LoVo (cell line): ENCODE measurements at regions not wholly inside any gene's neighbourhood (a gene's known extent, or its start where the extent isn't known, plus 50 kb on each side); places are given as distances from the start of the nearest gene placed in this dataset.
"Not testable (repeated sequence)": the region's sequence is repeated elsewhere in the genome, so short reads cannot be mapped to it uniquely, and the experiment has no call there.

Experiments
- DNase-seq: peaks from one replicate; pipeline ENCODE4 v3.0.0-alpha.2; 2016; ENCODE audit warnings: low spot score

DNA sequence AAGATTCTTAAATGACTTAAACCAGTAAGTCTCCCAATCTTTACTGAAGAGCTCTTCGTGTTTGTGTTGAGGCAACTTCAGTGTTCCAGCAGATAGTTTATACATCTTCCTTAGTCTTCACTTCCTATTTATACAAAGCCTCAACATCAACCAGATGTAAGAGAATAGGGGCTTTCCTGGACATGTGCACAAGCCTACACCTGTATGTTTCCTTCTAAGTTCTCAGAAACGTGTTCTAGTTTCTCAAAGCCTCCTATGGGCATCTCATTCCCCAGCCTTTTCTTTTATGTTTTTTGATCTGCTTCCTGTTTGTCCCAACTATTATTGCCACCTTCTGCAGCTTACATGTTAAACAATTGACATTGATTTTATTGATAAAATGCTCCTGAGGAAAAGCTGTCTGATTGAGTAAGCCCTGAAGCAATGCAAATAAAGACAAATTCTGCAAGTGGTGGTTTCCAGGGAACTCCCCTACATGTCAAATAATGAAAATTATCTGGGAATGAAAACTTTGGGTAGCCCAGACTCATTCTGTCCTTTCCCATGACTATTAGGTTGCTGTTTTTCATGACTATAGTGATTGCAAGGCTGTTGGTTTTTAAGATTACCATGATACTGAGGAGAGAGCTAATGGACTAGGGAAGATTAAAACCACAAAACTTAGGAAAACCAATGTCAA lies 663.3 kb upstream of the ACVR2A start:
- no peak for DNase-seq

DNA sequence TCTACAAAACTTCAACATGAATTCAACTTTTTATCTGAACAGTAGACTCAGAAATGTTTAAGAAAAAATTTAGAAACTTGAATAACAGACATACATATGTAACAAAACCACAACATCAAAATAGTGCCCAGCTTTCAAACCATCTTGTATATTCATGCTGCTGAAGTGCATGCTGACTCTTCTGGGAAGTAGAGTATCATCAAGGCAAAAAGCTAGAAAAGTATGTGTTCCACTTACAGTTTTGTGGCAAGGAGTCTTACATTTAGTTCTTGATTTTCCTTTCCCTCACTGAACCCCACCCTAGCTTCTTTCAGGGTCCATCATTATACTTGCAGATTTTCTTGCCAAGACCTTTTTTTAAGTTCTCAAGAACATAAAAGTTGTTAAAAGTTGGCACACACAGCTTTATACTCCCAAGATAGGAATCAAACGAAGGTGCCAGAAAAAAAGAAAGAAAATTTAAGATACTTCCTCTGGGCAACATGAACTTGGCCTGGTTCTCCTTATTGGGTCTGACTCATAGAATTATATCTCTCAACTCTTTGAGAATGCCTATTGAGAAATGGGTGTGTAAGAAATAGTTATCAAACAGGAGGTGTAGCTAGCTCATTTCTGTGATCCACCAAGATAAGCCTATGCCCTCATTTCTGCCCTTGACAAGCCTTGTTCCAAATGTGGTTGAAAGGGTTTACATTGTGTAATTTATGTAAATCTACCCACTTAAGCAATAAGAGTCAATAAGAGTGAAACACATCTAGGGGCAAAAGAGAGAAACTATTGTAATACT lies 667.6 kb upstream of the ACVR2A start:
- no peak for DNase-seq

GRCh38 chr2:147174824-147175254 lies 670.0 kb upstream of the ACVR2A start:
- no peak for DNase-seq

- no peak for DNase-seq
Measured at GRCh38 chr2:147173798-147174197, 671.0 kb upstream of the ACVR2A start.

GRCh38 chr2:147173189-147173581 lies 671.6 kb upstream of the ACVR2A start:
- no peak for DNase-seq

- DNase-seq, result no peak
Measured at GRCh38 chr2:147172493-147173188, 672.2 kb upstream of the ACVR2A start.

DNA sequence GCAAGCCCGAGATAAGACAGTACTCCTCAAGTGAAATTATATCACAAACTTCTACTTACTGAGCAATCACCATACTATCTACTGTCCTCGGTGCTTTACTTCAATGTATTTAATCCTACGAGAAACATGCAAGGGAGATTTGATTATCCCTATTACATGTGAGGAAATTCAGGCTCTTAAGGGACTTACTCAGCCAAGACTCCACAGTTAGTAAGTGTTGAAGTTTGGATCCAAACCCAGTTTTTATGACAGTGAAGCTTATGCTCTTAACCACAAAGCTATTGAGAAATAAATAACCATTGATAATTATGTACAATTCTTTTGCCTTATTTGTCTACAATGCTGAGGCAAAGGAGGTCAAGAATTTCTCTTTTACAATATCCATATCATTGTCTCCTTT lies 672.9 kb upstream of the ACVR2A start:
- no peak for DNase-seq

GRCh38 chr2:147170932-147171331 lies 673.9 kb upstream of the ACVR2A start:
- no peak for DNase-seq

GRCh38 chr2:147165697-147166382 lies 679.0 kb upstream of the ACVR2A start:
- DNase-seq, result no peak

- no peak for DNase-seq
Measured at GRCh38 chr2:147164563-147164962, 680.3 kb upstream of the ACVR2A start.

GRCh38 chr2:147161746-147162145 lies 683.1 kb upstream of the ACVR2A start:
- DNase-seq, result no peak

DNA sequence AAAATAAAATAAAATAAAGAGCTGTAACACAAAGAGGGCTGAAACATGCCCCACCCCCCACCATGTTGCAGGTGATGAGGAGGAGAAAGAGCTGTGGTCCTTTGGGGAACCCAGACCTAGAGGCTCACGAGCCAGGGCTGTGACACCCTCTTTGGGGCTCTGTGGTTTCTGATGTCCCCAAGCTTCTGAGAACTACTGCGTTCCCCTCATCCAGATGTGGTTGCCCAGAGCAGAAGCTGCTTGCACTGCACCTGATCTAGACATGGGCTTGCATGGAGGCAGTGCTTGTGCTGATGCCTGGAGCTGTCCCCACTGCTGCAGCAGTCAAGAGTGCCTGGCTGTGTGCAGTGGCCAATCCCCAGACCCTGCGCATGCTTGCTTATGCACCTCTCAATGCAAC lies 687.9 kb upstream of the ACVR2A start:
- no peak for DNase-seq

- DNase-seq, result no peak
Measured at GRCh38 chr2:147150241-147150635, 694.6 kb upstream of the ACVR2A start.

DNA sequence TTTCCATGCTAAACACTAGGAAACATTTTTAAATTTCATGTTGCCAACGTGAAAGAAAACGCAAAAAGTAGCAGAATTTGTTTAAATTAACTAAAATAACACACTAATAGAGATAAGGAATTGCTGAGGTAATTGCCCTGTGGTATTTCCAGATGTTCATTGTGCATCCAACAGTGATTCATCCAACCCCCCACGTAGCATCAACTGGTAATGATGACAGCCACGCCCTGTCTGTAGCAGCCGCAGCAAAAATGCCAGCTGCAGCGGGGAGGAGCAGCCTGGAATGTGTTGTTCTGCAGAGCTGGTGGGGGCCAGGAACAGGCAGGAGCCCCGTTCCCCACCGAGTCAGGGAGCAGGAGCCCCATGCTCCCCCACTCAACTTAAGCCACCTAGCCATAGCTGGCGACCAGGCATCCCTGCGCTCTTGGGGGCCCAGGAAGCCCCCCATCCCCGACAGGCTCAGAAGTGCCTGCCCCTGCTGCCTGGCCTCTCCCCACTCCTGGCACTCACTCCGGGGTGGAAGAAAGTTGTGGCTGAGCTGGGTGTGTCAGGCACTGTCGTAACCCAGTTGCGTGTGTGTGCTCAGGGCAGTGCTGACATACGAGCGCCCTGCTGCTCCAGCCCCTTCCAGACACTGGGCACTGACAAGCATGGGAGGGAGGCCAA lies 695.1 kb upstream of the ACVR2A start:
- peak; percentile 18 for DNase-seq

GRCh38 chr2:147147802-147148201 lies 697.0 kb upstream of the ACVR2A start:
- DNase-seq, result no peak

DNA sequence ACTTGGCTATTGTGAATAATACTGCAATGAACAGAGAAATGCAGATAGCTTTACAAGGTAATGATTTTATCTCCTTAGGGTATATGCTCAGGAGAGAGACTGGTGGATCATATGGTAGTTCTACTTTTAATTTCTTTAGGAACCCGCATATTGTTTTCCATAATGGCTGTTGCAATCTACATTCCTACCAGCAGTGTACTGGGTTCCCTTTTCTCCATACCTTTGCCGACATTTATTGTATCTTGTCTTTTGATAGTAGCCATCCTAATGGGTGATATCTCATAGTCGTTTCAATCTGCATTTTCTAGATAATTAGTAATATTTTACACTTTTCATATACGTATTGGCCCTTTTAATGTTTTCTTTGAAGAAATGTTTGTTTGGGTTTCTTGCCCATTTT lies 702.9 kb upstream of the ACVR2A start:
- no peak for DNase-seq

DNA sequence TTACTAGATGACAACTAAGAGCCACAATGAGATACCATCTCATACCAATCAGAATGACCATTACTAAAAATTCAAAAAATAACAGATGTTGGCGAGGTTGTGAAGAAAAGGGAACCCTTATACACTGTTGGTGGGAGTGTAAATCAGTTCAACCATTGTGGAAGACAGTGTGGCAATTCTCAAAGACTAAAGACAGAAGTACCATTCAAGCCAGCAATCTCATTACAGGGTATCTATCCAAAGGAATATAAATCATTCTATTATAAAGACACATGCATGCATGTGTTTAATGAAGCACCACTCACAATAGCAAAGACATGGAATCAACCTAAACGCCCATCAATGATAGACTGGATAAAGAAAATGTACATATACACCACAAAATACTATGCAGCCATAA lies 705.1 kb upstream of the ACVR2A start:
- not testable (repeated sequence) for DNase-seq

GRCh38 chr2:147137711-147138110 lies 707.1 kb upstream of the ACVR2A start:
- no peak for DNase-seq

GRCh38 chr2:147135376-147135775 lies 709.5 kb upstream of the ACVR2A start:
- no peak for DNase-seq

GRCh38 chr2:147133286-147133908 lies 711.4 kb upstream of the ACVR2A start:
- DNase-seq, result no peak

- DNase-seq, result no peak
Measured at GRCh38 chr2:147125145-147125544, 719.7 kb upstream of the ACVR2A start.
